OCI-LY1 (cell line): ENCODE measurements at regions not wholly inside any gene's neighbourhood (a gene's known extent, or its start where the extent isn't known, plus 50 kb on each side); places are given as distances from the start of the nearest gene placed in this dataset.

ENCODE experiments used
- H2AFZ ChIP-seq: fragments of 200-600 bp; sonication (generic), shearing (Covaris generic); 2 replicates; pipeline ENCODE4 v1.6.0; 2014; ENCODE audit warnings: antibody characterized with exemption, mild to moderate bottlenecking, low read length
- H3F3A ChIP-seq: fragments of 200-600 bp; sonication (generic), shearing (Covaris generic); 2 replicates; pipeline ENCODE4 v1.6.0; 2014; ENCODE audit warnings: mild to moderate bottlenecking, antibody characterized with exemption, low read length, moderate library complexity; ENCODE audit not compliant: insufficient read depth
- H3K27ac ChIP-seq: fragments of 200-600 bp; sonication (generic); 2 replicates; pipeline ENCODE4 v1.5.1; 2014; ENCODE audit warnings: low read length, mixed run types, mild to moderate bottlenecking, low read depth; ENCODE audit not compliant: poor library complexity, severe bottlenecking
- H3K27me3 ChIP-seq: fragments of 200-600 bp; sonication (generic); 2 replicates; pipeline ENCODE4 v1.6.0; 2014; ENCODE audit warnings: antibody characterized with exemption, mild to moderate bottlenecking, low read length, moderate library complexity; ENCODE audit not compliant: insufficient read depth
- H3K36me3 ChIP-seq: fragments of 200-600 bp; sonication (generic); 2 replicates; pipeline ENCODE4 v1.6.1; 2014; ENCODE audit warnings: mild to moderate bottlenecking, antibody characterized with exemption, low read length, moderate library complexity, mixed read lengths; ENCODE audit not compliant: insufficient read depth
- H3K4me1 ChIP-seq: fragments of 200-600 bp; sonication (generic); 2 replicates; pipeline ENCODE4 v1.5.1; 2014; ENCODE audit warnings: mild to moderate bottlenecking, low read length, moderate library complexity; ENCODE audit not compliant: insufficient read depth, severe bottlenecking
- H3K4me2 ChIP-seq: fragments of 200-600 bp; sonication (generic), shearing (Covaris generic); 2 replicates; pipeline ENCODE4 v1.6.1; 2014; ENCODE audit warnings: low read length
- H3K4me3 ChIP-seq: fragments of 200-600 bp; sonication (generic); 2 replicates; pipeline ENCODE4 v1.5.1; 2014; ENCODE audit warnings: low read length, low read depth, mild to moderate bottlenecking, mixed read lengths; ENCODE audit not compliant: poor library complexity, severe bottlenecking
- H3K79me2 ChIP-seq: fragments of 200-600 bp; shearing (Covaris generic); 2 replicates; pipeline ENCODE4 v1.6.1; 2016; ENCODE audit warnings: mixed run types, low read length, mixed read lengths; ENCODE audit not compliant: insufficient read depth
- H3K9ac ChIP-seq: fragments of 200-600 bp; sonication (generic), shearing (Covaris generic); 2 replicates; pipeline ENCODE4 v1.6.1; 2014; ENCODE audit warnings: mild to moderate bottlenecking, low read length, mixed read lengths
- H3K9me2 ChIP-seq: fragments of 200-600 bp; sonication (generic), shearing (Covaris generic); 2 replicates; pipeline ENCODE4 v1.6.1; 2014; ENCODE audit warnings: low read depth, mild to moderate bottlenecking, low read length, mixed read lengths
- H3K9me3 ChIP-seq: fragments of 200-600 bp; shearing (Covaris generic); 2 replicates; pipeline ENCODE4 v1.6.1; 2014; ENCODE audit warnings: low read length, mixed read lengths
- H4K20me1 ChIP-seq: fragments of 200-600 bp; sonication (generic), shearing (Covaris generic); 2 replicates; pipeline ENCODE4 v1.6.0; 2016; ENCODE audit warnings: mild to moderate bottlenecking, low read length; ENCODE audit not compliant: insufficient read depth
- CTCF ChIP-seq: fragments of 200-600 bp; sonication (generic), shearing (Covaris generic); IDR thresholded peaks from 2 replicates; pipeline ENCODE4 v1.5.1; 2017; ENCODE audit warnings: mild to moderate bottlenecking, antibody characterized with exemption, low read length, moderate library complexity, mixed read lengths
- EZH2 ChIP-seq: fragments of 200-600 bp; sonication (generic), shearing (Covaris generic); IDR thresholded peaks from 2 replicates; pipeline ENCODE4 v1.8.0; 2017; ENCODE audit warnings: borderline replicate concordance, mixed run types, mild to moderate bottlenecking, antibody characterized with exemption, low read length, moderate library complexity, mixed read lengths

GRCh38 chr15:25545017-25545416 is 106.2 kb upstream of the UBE3A start:
- H3K4me2 ChIP-seq, result no peak overlapping the region
- H2AFZ ChIP-seq, result no peak overlapping the region
- no peaks in the 10 kb centered on the region for H3K9me3 ChIP-seq
- H3K9ac ChIP-seq, result no peak overlapping the region
- no peaks in the 10 kb centered on the region for H3K9me2 ChIP-seq
- H3K4me3 ChIP-seq, result no peak overlapping the region
- H4K20me1 ChIP-seq, result no peaks in the 10 kb centered on the region
- no peaks in the 10 kb centered on the region for H3K79me2 ChIP-seq
- no peaks in the 10 kb centered on the region for H3K36me3 ChIP-seq
- TF ChIP-seq EZH2, result no peak
- no peak for TF ChIP-seq CTCF
- no peaks in the 10 kb centered on the region for H3K27me3 ChIP-seq
- no peak overlapping the region for H3K27ac ChIP-seq
- H3F3A ChIP-seq, result no peaks in the 10 kb centered on the region
- no peaks in the 10 kb centered on the region for H3K4me1 ChIP-seq

- no peaks in the 10 kb centered on the region for H3K27me3 ChIP-seq
- H3K9me2 ChIP-seq, result no peaks in the 10 kb centered on the region
- H2AFZ ChIP-seq, result no peak overlapping the region
Measured at GRCh38 chr15:25544076-25544475, 105.3 kb upstream of the UBE3A start.

GRCh38 chr15:25543196-25543595 is 104.4 kb upstream of the UBE3A start:
- Histone ChIP-seq H3K36me3 (no peaks in the 10 kb centered on the region), H3K9me2 (no peaks in the 10 kb centered on the region), H3K4me1 (no peaks in the 10 kb centered on the region), H3K4me3 (no peak overlapping the region), H3K4me2 (no peak overlapping the region), H3K79me2 (no peaks in the 10 kb centered on the region), H3K27me3 (no peaks in the 10 kb centered on the region), H3F3A (no peaks in the 10 kb centered on the region), H3K9me3 (no peaks in the 10 kb centered on the region), H2AFZ (no peak overlapping the region), H3K9ac (no peak overlapping the region), H3K27ac (no peak overlapping the region), H4K20me1 (no peaks in the 10 kb centered on the region)
- no peak for TF ChIP-seq CTCF
- TF ChIP-seq EZH2, result no peak

More at GRCh38 chr15:25544076-25544475, 105.3 kb upstream of the UBE3A start:
- Histone ChIP-seq H3K9ac (no peak overlapping the region), H3K4me2 (no peak overlapping the region), H3K4me3 (no peak overlapping the region), H3K27ac (no peak overlapping the region), H4K20me1 (no peaks in the 10 kb centered on the region), H3K4me1 (no peaks in the 10 kb centered on the region), H3K36me3 (no peaks in the 10 kb centered on the region), H3K79me2 (no peaks in the 10 kb centered on the region), H3K9me3 (no peaks in the 10 kb centered on the region), H3F3A (no peaks in the 10 kb centered on the region)
- no peak for TF ChIP-seq CTCF
- no peak for TF ChIP-seq EZH2
